Mucosa of descending colon (tissue), 3 donors: ENCODE measurements at regions not wholly inside any gene's neighbourhood (a gene's known extent, or its start where the extent isn't known, plus 50 kb on each side); places are given as distances from the start of the nearest gene placed in this dataset.
"Not testable (repeated sequence)": the region's sequence is repeated elsewhere in the genome, so short reads cannot be mapped to it uniquely, and the experiment has no call there.

Source experiments
- ATAC-seq: fragments of 200-7000 bp; cut with Tn5 transposase; one replicate; pipeline ENCODE4 v1.9.1; 2020; ENCODE audit warnings: mild to moderate bottlenecking, moderate library complexity
- DNase-seq, 3 donors: peaks; one replicate each; pipeline ENCODE4 v3.0.0-alpha.2; 2020
- H3K36me3 ChIP-seq: fragments of 200-600 bp; one replicate; pipeline ENCODE4 v1.8.0; 2021; ENCODE audit warnings: low read depth, mild to moderate bottlenecking
- H3K4me1 ChIP-seq: fragments of 200-600 bp; one replicate; pipeline ENCODE4 v1.8.0; 2021; ENCODE audit warnings: low read depth, mild to moderate bottlenecking
- H3K4me3 ChIP-seq: fragments of 200-600 bp; one replicate; pipeline ENCODE4 v1.8.0; 2021; ENCODE audit warnings: mild to moderate bottlenecking
- H3K9me3 ChIP-seq: fragments of 200-600 bp; one replicate; pipeline ENCODE4 v1.8.0; 2021; ENCODE audit warnings: mild to moderate bottlenecking
- intact Hi-C, 2 donors: fragments of 100-400 bp; cut with DNase I in 1 of 2; cut with micrococcal nuclease in 1 of 2; formaldehyde crosslinking; loops; one replicate each; pipeline versions ENCODE4 v1.11.0 to v1.11.1; 2022; cut with DNase I, micrococcal nuclease
- TF ChIP-seq, protein P1 (sequence below): fragments of 200-600 bp; IDR thresholded peaks from one replicate; pipeline ENCODE4 v1.8.0; 2022; ENCODE audit warnings: antibody characterized with exemption, mild to moderate bottlenecking
- donor health status: DM: no; HTN: no; CAD: no; lungs with moderate emphysema.
- donor health status: DM: no; HTN: no; CAD: no.
- donor health status: DM: no; HTN: yes; CAD: no.

DNA sequence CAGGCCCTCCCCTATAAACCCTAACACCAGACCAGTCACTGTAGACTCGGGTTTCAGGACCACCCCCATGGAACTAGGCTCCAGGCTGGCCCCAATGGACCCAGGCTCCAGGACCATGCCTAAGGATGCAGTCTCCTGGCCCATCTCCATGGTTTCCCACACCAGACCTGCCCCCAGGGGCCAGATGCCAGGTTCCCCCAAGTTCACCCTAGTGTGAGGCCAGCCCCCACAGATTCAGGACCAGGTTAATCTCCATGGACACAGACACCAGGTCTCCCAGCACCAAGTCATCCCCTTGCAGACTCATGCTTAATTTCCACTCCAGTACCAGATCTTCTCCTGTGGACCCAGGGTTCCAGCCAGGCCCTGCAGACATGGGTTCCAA is 103.8 kb upstream of the LANCL2 start:
- ATAC-seq: no peak
- no peaks in the 10 kb centered on the region for H3K36me3 ChIP-seq
- no peaks in the 10 kb centered on the region for H3K9me3 ChIP-seq
- no peaks in the 10 kb centered on the region for H3K4me1 ChIP-seq
- TF ChIP-seq, protein P1, sequence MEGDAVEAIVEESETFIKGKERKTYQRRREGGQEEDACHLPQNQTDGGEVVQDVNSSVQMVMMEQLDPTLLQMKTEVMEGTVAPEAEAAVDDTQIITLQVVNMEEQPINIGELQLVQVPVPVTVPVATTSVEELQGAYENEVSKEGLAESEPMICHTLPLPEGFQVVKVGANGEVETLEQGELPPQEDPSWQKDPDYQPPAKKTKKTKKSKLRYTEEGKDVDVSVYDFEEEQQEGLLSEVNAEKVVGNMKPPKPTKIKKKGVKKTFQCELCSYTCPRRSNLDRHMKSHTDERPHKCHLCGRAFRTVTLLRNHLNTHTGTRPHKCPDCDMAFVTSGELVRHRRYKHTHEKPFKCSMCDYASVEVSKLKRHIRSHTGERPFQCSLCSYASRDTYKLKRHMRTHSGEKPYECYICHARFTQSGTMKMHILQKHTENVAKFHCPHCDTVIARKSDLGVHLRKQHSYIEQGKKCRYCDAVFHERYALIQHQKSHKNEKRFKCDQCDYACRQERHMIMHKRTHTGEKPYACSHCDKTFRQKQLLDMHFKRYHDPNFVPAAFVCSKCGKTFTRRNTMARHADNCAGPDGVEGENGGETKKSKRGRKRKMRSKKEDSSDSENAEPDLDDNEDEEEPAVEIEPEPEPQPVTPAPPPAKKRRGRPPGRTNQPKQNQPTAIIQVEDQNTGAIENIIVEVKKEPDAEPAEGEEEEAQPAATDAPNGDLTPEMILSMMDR: no peak
- DNase-seq: no peak
- intact Hi-C loops: no loop called here
- no peak overlapping the region for H3K4me3 ChIP-seq

GRCh38 chr7:55265328-55265727 is 99.8 kb upstream of the LANCL2 start:
- H3K4me1 ChIP-seq, H3K4me3 ChIP-seq, H3K36me3 ChIP-seq, H3K9me3 ChIP-seq, ATAC-seq, intact Hi-C loops, DNase-seq: not testable (repeated sequence)

DNA sequence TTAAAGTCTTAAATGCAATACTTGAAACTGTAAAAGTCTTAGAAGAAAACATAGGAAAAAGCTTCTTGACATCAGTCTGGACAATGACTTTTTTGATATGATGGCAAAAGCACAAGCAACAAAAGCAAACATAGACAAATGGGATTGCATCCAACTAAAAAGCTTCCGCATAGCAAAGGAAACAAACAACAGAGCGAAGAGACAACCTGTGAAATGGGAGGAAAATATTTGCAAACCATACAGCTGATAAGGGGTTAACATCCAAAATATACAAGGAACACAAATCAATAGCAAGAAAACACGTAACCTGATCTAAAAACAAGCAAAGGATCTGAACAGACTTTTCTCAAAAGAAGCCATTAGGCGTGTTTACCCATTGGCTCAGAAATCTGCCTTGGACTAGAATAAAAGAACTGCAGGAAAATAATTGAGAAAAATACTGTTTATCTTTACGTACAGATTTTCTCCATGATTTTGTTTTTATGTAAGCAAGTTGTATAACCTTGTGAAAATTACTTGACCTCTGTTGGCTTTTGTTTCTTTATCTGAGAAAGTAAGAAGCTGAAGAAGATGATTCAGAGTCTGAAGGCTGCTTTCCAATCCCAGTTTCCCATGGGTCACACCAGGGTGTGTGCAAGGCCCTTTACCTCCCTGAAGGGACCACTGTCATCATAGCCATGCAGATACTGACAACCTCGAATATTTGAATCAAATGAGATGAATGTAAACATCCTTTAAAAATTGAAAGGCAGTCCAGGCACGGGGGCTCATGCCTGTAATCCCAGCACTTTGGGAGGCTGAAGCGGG is 99.1 kb upstream of the LANCL2 start:
- no peak overlapping the region for H3K4me3 ChIP-seq
- no peak for ATAC-seq
- intact Hi-C loops: no loop called here
- DNase-seq: no peak
- H3K4me1 ChIP-seq: no peaks in the 10 kb centered on the region
- no peaks in the 10 kb centered on the region for H3K36me3 ChIP-seq
- H3K9me3 ChIP-seq: no peaks in the 10 kb centered on the region
- TF ChIP-seq, protein P1: no peak

DNA sequence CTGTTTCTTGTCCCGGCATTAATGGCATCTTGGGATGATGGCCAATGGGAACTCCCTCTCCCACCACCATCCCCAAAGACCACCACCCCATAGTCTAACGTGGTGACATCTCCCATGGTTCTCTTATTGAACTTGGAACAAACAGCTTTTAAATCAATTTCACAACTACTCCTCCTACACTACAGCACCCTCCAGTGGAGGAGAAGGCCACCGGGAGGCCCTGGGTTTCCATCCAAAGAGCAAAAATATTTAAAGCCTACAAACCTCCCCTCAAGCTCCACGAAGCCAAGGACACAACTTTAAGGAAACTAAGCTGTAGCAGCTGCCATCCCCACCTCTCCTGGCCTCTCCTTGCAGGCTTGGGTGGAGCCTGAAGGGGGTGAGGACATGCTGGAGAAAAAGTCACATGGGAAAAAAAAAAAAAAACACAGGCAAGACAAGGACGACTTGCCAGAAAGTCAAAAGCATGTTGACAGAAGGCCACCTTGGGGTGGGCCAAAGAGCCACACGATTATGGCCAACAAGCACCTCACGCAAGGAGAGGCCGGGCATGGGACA is 94.0 kb upstream of the LANCL2 start:
- intact Hi-C loops: no loop called here
- Histone ChIP-seq H3K4me3 (no peak overlapping the region), H3K4me1 (no peaks in the 10 kb centered on the region), H3K9me3 (no peaks in the 10 kb centered on the region), H3K36me3 (no peaks in the 10 kb centered on the region)
- DNase-seq: no peak
- TF ChIP-seq, protein P1: no peak
- ATAC-seq: no peak

DNA sequence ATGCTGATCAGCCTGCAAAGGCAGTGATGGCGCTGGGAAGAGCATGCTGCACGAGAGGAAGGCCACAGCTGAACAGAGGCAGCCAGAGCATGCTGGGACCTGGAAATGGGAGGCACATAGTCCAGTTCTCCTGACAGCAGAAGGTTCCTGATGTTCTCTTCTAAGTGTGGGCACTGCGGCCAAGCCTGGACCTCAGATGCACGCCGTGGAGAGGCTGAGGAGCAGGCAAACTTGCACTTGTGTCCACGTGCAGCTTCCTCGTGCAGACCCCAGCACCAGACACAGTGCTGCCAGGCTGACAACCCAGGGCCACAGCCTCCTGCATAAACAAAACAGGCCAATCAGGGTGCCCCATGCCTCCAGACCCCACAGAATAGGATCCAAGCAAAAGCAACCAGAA is 93.5 kb upstream of the LANCL2 start:
- no peak for DNase-seq
- TF ChIP-seq, protein P1: no peak
- no peaks in the 10 kb centered on the region for H3K4me1 ChIP-seq
- H3K9me3 ChIP-seq: no peaks in the 10 kb centered on the region
- no peaks in the 10 kb centered on the region for H3K36me3 ChIP-seq
- intact Hi-C loops: no loop called here
- ATAC-seq: no peak
- H3K4me3 ChIP-seq: no peak overlapping the region

DNA sequence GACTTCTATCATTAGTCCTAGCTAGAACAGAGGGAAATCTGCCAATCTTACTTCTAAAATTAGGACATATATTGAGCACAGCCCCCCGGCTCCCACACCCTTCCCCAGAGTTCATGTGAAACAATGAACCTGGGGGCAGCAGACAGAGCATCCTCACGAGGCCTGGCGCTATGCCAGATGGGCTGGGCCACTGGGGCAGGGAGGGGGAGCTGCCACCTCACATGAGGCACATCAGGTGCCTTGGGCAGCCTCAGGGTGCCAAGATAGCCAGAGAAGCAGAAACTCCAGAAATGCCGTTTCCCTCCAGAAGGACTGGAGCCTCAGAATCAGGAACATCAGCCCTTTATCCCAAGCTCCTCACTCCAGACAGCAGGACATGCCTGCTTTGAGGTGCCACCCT is 92.8 kb upstream of the LANCL2 start:
- ATAC-seq (no peak), DNase-seq (no peak)
- H3K36me3 ChIP-seq: no peaks in the 10 kb centered on the region
- TF ChIP-seq, protein P1: no peak
- H3K4me3 ChIP-seq: no peak overlapping the region
- intact Hi-C loops: no loop called here
- H3K4me1 ChIP-seq: no peaks in the 10 kb centered on the region
- H3K9me3 ChIP-seq: no peaks in the 10 kb centered on the region
